Epithelial cell of esophagus (primary cell): ENCODE measurements at regions not wholly inside any gene's neighbourhood (a gene's known extent, or its start where the extent isn't known, plus 50 kb on each side); places are given as distances from the start of the nearest gene placed in this dataset.

Experiments
- DNase-seq: peaks from one replicate; pipeline ENCODE4 v3.0.0; 2010; ENCODE audit warnings: low read depth
- H3K4me3 ChIP-seq: 2 replicates; pipeline ENCODE4 v1.5.1; 2011; ENCODE audit warnings: mild to moderate bottlenecking, low read length, control low read depth
- CTCF ChIP-seq: IDR thresholded peaks from 2 replicates; pipeline ENCODE4 v1.5.1; 2011; ENCODE audit warnings: low read depth, mild to moderate bottlenecking, low read length, control low read depth, inconsistent platforms; ENCODE audit not compliant: insufficient read depth; ENCODE audit errors: missing control alignments

GRCh38 chr1:72845981-72846380 is 563.6 kb upstream of the NEGR1 start:
- TF ChIP-seq CTCF = no peak
- no peak overlapping the region for H3K4me3 ChIP-seq
- no peak for DNase-seq

GRCh38 chr1:72845381-72845780 is 563.0 kb upstream of the NEGR1 start:
- no peak for DNase-seq
- TF ChIP-seq CTCF = no peak
- H3K4me3 ChIP-seq = no peak overlapping the region

DNA sequence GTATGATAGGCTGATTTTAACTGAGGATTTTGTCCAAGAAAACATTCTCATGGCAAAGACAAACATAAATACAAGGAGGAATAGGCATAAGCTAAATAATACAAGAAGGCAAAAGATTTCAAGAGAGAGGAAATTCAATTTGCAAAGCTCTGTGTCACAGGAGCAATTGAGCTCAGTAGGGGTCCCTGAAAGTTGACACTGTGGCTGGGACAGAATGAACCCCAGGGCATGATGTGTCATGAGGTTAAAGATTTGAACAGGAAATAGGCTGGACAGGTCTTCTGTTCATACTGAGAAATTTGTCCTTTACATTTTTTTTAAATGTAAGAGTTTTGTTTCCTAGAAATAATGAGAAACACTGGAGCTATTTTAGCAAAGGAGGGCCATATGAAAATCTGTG is 555.4 kb upstream of the NEGR1 start:
- no peak for TF ChIP-seq CTCF
- no peak overlapping the region for H3K4me3 ChIP-seq
- no peak for DNase-seq

- no peak for DNase-seq
- H3K4me3 ChIP-seq = no peak overlapping the region
- TF ChIP-seq CTCF = no peak
Observed at GRCh38 chr1:72830606-72831390, 548.5 kb upstream of the NEGR1 start.

DNA sequence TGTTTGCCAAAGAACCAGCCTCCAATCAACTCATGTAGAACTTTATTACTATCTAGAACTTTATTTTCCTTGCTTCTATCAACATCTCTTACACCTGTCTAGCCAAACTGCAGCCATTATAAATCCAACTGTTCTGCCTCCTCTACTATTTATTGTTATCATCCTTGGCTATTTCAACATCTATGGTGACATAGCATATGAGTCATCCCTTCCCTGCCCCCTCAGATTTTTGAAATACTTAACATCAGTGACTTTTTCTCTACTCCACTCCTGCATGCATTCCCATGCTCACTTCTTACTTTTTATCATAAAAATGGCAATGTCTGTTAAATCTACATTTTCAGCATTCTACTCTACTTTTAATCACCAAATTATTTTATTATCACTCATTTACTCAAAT is 544.9 kb upstream of the NEGR1 start:
- no peak overlapping the region for H3K4me3 ChIP-seq
- peak; percentile 22 for DNase-seq
- TF ChIP-seq CTCF = no peak

GRCh38 chr1:72804541-72804940 is 522.2 kb upstream of the NEGR1 start:
- TF ChIP-seq CTCF = no peak
- DNase-seq = no peak
- no peak overlapping the region for H3K4me3 ChIP-seq

DNA sequence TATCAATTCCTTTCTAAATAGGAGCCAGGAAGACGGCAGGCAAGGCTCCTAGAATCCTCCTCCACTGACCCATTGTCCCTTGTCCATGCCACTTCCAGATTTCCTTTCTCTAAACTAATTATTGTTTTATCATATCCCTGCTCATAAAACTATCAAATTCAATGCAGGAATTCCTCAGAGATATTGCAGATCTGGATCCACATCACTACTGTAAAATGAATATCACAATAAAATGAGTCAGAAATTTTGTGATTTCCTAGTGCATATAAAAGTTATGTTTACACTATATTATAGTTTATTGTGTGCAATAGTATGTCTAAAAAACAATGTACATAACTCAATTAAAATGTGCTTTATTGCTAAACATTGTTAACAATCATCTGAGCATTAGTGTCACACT is 498.7 kb upstream of the NEGR1 start:
- no peak for DNase-seq
- TF ChIP-seq CTCF = no peak
- H3K4me3 ChIP-seq = no peak overlapping the region
